Astrocyte (in vitro differentiated cells and primary cell): ENCODE measurements at regions not wholly inside any gene's neighbourhood (a gene's known extent, or its start where the extent isn't known, plus 50 kb on each side); places are given as distances from the start of the nearest gene placed in this dataset.

Experiments
- DNase-seq: peaks from one replicate; pipeline ENCODE4 v3.0.0-alpha.2; 2010; ENCODE audit warnings: low read depth
- FAIRE-seq: peaks from 2 replicates; lab custom pipeline; 2011; peaks lifted over from hg19 to GRCh38; lab: Jason Lieb, UNC
- H2AFZ ChIP-seq: 2 replicates; pipeline ENCODE4 v1.6.0; 2012; ENCODE audit warnings: low read depth, low read length, inconsistent platforms
- H3K27ac ChIP-seq: 2 replicates; pipeline ENCODE4 v1.5.1; 2011; ENCODE audit warnings: low read depth, low read length, inconsistent platforms
- H3K27me3 ChIP-seq: 2 replicates; pipeline ENCODE4 v1.6.0; 2011; ENCODE audit warnings: low read length, inconsistent platforms; ENCODE audit not compliant: insufficient read depth
- H3K36me3 ChIP-seq: 2 replicates; pipeline ENCODE4 v1.5.1; 2011; ENCODE audit warnings: low read length, inconsistent platforms; ENCODE audit not compliant: insufficient read depth
- H3K4me1 ChIP-seq: 2 replicates; pipeline ENCODE4 v1.5.1; 2011; ENCODE audit warnings: low read length, inconsistent platforms; ENCODE audit not compliant: insufficient read depth
- H3K4me2 ChIP-seq: 2 replicates; pipeline ENCODE4 v1.6.0; 2012; ENCODE audit warnings: low read length, inconsistent platforms
- H3K4me3 ChIP-seq: 2 replicates; pipeline ENCODE4 v1.5.1; 2011; ENCODE audit warnings: low read depth, mild to moderate bottlenecking, low read length, inconsistent platforms; ENCODE audit not compliant: insufficient read depth
- H3K79me2 ChIP-seq: 2 replicates; pipeline ENCODE4 v1.6.0; 2012; ENCODE audit warnings: mild to moderate bottlenecking, low read length, inconsistent platforms; ENCODE audit not compliant: insufficient read depth
- H3K9ac ChIP-seq: 2 replicates; pipeline ENCODE4 v1.6.0; 2012; ENCODE audit warnings: mild to moderate bottlenecking, low read length, inconsistent platforms
- H3K9me3 ChIP-seq: 2 replicates; pipeline ENCODE4 v1.5.1; 2012; ENCODE audit warnings: low read depth, mild to moderate bottlenecking, low read length, inconsistent platforms; ENCODE audit not compliant: insufficient read depth
- H4K20me1 ChIP-seq: 2 replicates; pipeline ENCODE4 v1.6.0; 2012; ENCODE audit warnings: low read length, inconsistent platforms; ENCODE audit not compliant: insufficient read depth
- H3K27ac Mint-ChIP-seq: one replicate; pipeline ENCODE4 v1.8.0; 2021; ENCODE audit warnings: mild to moderate bottlenecking, mixed read lengths; ENCODE audit not compliant: unreplicated experiment
- H3K27me3 Mint-ChIP-seq: one replicate; pipeline ENCODE4 v1.8.0; 2021; ENCODE audit warnings: low read depth, mixed read lengths; ENCODE audit not compliant: unreplicated experiment
- H3K36me3 Mint-ChIP-seq: one replicate; pipeline ENCODE4 v1.8.0; 2021; ENCODE audit warnings: low read depth, mixed read lengths; ENCODE audit not compliant: unreplicated experiment
- H3K4me1 Mint-ChIP-seq: one replicate; pipeline ENCODE4 v1.8.0; 2021; ENCODE audit warnings: low read depth, mixed read lengths; ENCODE audit not compliant: unreplicated experiment
- H3K4me3 Mint-ChIP-seq: one replicate; pipeline ENCODE4 v1.8.0; 2021; ENCODE audit warnings: mild to moderate bottlenecking, moderate library complexity, mixed read lengths; ENCODE audit not compliant: unreplicated experiment
- H3K9me3 Mint-ChIP-seq: one replicate; pipeline ENCODE4 v1.8.0; 2021; ENCODE audit warnings: mild to moderate bottlenecking, mixed read lengths; ENCODE audit not compliant: unreplicated experiment
- CTCF ChIP-seq: IDR thresholded peaks from 2 replicates; pipeline ENCODE4 v1.5.1; 2011; ENCODE audit warnings: low read depth, mild to moderate bottlenecking, inconsistent platforms, low read length, moderate library complexity; ENCODE audit not compliant: insufficient read depth
- EZH2 ChIP-seq: IDR thresholded peaks from 2 replicates; pipeline ENCODE4 v1.6.1; 2012; ENCODE audit warnings: mild to moderate bottlenecking, low read length, inconsistent platforms; ENCODE audit not compliant: insufficient read depth

GRCh38 chr12:113612076-113612728 lies 140.5 kb upstream of the LHX5 start:
- H2AFZ ChIP-seq: no peak overlapping the region
- no peak overlapping the region for H3K27ac ChIP-seq
- H3K9ac ChIP-seq: no peak overlapping the region
- DNase-seq (no peak), FAIRE-seq (no peak)
- no peak overlapping the region for H3K4me3 ChIP-seq
- no peaks in the 10 kb centered on the region for H3K4me1 ChIP-seq
- Mint-ChIP-seq H3K4me3 (no peak overlapping the region), H3K4me1 (no peaks in the 10 kb centered on the region), H3K36me3 (peaks cover 2% of the 10 kb centered on the region), H3K9me3 (peaks cover 9% of the 10 kb centered on the region), H3K27me3 (peaks cover 60% of the 10 kb centered on the region), H3K27ac (no peak overlapping the region)
- H3K9me3 ChIP-seq: no peaks in the 10 kb centered on the region
- H4K20me1 ChIP-seq: no peaks in the 10 kb centered on the region
- H3K36me3 ChIP-seq: no peaks in the 10 kb centered on the region
- no peak overlapping the region for H3K4me2 ChIP-seq
- no peaks in the 10 kb centered on the region for H3K79me2 ChIP-seq
- peaks cover 16% of the 10 kb centered on the region for H3K27me3 ChIP-seq
- TF ChIP-seq EZH2: no peak
- TF ChIP-seq CTCF: no peak

GRCh38 chr12:113611652-113612051 lies 140.0 kb upstream of the LHX5 start:
- H3K36me3 ChIP-seq: no peaks in the 10 kb centered on the region
- no peak for TF ChIP-seq EZH2
- TF ChIP-seq CTCF: no peak
- no peak overlapping the region for H3K4me3 Mint-ChIP-seq
- H3K27me3 ChIP-seq: peaks cover 16% of the 10 kb centered on the region
- H3K36me3 Mint-ChIP-seq: peaks cover 2% of the 10 kb centered on the region
- peaks cover 58% of the 10 kb centered on the region for H3K27me3 Mint-ChIP-seq
- no peaks in the 10 kb centered on the region for H3K9me3 ChIP-seq
- no peaks in the 10 kb centered on the region for H3K4me1 ChIP-seq
- H3K4me1 Mint-ChIP-seq: no peaks in the 10 kb centered on the region
- H3K27ac ChIP-seq: no peak overlapping the region
- no peak overlapping the region for H3K4me3 ChIP-seq
- DNase-seq (no peak), FAIRE-seq (no peak)
- no peak overlapping the region for H3K9ac ChIP-seq
- H3K4me2 ChIP-seq: no peak overlapping the region
- peaks cover 9% of the 10 kb centered on the region for H3K9me3 Mint-ChIP-seq
- H3K27ac Mint-ChIP-seq: no peak overlapping the region
- H3K79me2 ChIP-seq: no peaks in the 10 kb centered on the region
- no peaks in the 10 kb centered on the region for H4K20me1 ChIP-seq
- H2AFZ ChIP-seq: no peak overlapping the region

GRCh38 chr12:113610698-113611097 lies 139.0 kb upstream of the LHX5 start:
- no peak overlapping the region for H2AFZ ChIP-seq
- Mint-ChIP-seq H3K4me1 (no peaks in the 10 kb centered on the region), H3K4me3 (no peak overlapping the region), H3K36me3 (peaks cover 2% of the 10 kb centered on the region), H3K27me3 (peaks cover 58% of the 10 kb centered on the region), H3K27ac (no peak overlapping the region), H3K9me3 (peaks cover 9% of the 10 kb centered on the region)
- H4K20me1 ChIP-seq: no peaks in the 10 kb centered on the region
- peaks cover 16% of the 10 kb centered on the region for H3K27me3 ChIP-seq
- FAIRE-seq (no peak), DNase-seq (no peak)
- TF ChIP-seq EZH2: no peak
- TF ChIP-seq CTCF: no peak
- H3K4me1 ChIP-seq: no peaks in the 10 kb centered on the region
- no peaks in the 10 kb centered on the region for H3K9me3 ChIP-seq
- H3K9ac ChIP-seq: no peak overlapping the region
- H3K27ac ChIP-seq: no peak overlapping the region
- H3K36me3 ChIP-seq: no peaks in the 10 kb centered on the region
- no peak overlapping the region for H3K4me3 ChIP-seq
- no peaks in the 10 kb centered on the region for H3K79me2 ChIP-seq
- no peak overlapping the region for H3K4me2 ChIP-seq
